OCI-LY1 (cell line): ENCODE measurements at regions not wholly inside any gene's neighbourhood (a gene's known extent, or its start where the extent isn't known, plus 50 kb on each side); places are given as distances from the start of the nearest gene placed in this dataset.

Experiments
- EZH2 ChIP-seq: fragments of 200-600 bp; sonication (generic), shearing (Covaris generic); IDR thresholded peaks from 2 replicates; pipeline ENCODE4 v1.8.0; 2017; ENCODE audit warnings: borderline replicate concordance, mixed run types, mild to moderate bottlenecking, antibody characterized with exemption, low read length, moderate library complexity, mixed read lengths
- TF ChIP-seq, protein P1 (sequence below): fragments of 200-600 bp; sonication (generic), shearing (Covaris generic); IDR thresholded peaks from 2 replicates; pipeline ENCODE4 v1.5.1; 2017; ENCODE audit warnings: mild to moderate bottlenecking, antibody characterized with exemption, low read length, moderate library complexity, mixed read lengths

DNA sequence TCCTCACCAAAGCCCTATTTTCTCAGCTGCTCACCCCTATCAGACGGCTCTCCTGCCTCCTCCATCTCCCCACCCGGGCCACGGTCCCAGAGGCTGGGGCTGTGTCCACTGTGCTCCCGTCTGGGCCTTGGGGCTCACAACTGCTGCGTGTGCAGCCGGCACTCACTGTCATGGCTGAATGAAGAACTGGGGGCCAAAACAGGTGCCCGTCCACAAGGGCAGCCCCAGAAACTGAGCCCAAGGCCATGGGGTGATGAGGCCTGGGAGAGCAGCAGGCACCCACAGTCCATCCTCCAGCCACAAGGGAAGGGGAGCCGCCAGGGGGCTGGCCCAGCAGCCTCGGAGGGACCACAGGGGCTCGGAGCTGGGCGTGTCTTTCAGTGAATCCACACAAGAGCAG, 159.5 kb downstream of the DLL1 start:
- TF ChIP-seq, protein P1, sequence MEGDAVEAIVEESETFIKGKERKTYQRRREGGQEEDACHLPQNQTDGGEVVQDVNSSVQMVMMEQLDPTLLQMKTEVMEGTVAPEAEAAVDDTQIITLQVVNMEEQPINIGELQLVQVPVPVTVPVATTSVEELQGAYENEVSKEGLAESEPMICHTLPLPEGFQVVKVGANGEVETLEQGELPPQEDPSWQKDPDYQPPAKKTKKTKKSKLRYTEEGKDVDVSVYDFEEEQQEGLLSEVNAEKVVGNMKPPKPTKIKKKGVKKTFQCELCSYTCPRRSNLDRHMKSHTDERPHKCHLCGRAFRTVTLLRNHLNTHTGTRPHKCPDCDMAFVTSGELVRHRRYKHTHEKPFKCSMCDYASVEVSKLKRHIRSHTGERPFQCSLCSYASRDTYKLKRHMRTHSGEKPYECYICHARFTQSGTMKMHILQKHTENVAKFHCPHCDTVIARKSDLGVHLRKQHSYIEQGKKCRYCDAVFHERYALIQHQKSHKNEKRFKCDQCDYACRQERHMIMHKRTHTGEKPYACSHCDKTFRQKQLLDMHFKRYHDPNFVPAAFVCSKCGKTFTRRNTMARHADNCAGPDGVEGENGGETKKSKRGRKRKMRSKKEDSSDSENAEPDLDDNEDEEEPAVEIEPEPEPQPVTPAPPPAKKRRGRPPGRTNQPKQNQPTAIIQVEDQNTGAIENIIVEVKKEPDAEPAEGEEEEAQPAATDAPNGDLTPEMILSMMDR, result no peak
- TF ChIP-seq EZH2, result no peak
